Bronchial epithelial cell (primary cell): ENCODE measurements at regions not wholly inside any gene's neighbourhood (a gene's known extent, or its start where the extent isn't known, plus 50 kb on each side); places are given as distances from the start of the nearest gene placed in this dataset.

Experiments
- DNase-seq: peaks from one replicate; pipeline ENCODE4 v3.0.0-alpha.2; 2010; ENCODE audit warnings: low read depth
- FAIRE-seq: peaks from 2 replicates; lab custom pipeline; 2011; peaks lifted over from hg19 to GRCh38; lab: Jason Lieb, UNC
- H3K27me3 ChIP-seq: 2 replicates; pipeline ENCODE4 v1.5.1; 2011; ENCODE audit warnings: low read length; ENCODE audit not compliant: control insufficient read depth, insufficient read depth
- H3K36me3 ChIP-seq: 2 replicates; pipeline ENCODE4 v1.5.1; 2011; ENCODE audit warnings: low read length; ENCODE audit not compliant: control insufficient read depth, insufficient read depth
- H3K4me3 ChIP-seq: 2 replicates; pipeline ENCODE4 v1.5.1; 2011; ENCODE audit warnings: mild to moderate bottlenecking, low read depth, low read length, control low read depth
- TF ChIP-seq, protein P1 (sequence below): IDR thresholded peaks from 2 replicates; pipeline ENCODE4 v1.5.1; 2011; ENCODE audit warnings: mild to moderate bottlenecking, moderate library complexity, low read length, control low read depth, inconsistent platforms; ENCODE audit not compliant: insufficient read depth, severe bottlenecking

DNA sequence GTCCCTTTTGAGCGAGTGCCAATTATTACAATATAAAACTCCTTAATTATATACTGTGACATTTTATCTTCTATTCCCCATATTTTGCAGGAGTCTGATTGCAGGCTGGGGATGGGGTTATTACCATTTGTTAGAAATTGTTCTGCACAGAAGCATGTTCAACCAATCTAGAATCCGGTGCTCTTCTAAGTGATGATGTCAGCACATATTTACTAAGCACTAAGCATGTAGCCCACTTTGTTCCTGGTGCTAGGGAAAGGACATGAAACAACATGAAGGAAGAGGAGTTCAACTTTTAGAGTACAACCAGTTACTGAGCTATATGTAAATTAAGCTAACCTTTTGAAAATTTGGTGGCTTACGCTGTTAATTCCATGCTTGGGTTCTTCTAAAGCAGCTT, 52.8 kb upstream of the IL1RAPL2 start:
- FAIRE-seq: no peak
- H3K4me3 ChIP-seq: no peak overlapping the region
- TF ChIP-seq, protein P1, sequence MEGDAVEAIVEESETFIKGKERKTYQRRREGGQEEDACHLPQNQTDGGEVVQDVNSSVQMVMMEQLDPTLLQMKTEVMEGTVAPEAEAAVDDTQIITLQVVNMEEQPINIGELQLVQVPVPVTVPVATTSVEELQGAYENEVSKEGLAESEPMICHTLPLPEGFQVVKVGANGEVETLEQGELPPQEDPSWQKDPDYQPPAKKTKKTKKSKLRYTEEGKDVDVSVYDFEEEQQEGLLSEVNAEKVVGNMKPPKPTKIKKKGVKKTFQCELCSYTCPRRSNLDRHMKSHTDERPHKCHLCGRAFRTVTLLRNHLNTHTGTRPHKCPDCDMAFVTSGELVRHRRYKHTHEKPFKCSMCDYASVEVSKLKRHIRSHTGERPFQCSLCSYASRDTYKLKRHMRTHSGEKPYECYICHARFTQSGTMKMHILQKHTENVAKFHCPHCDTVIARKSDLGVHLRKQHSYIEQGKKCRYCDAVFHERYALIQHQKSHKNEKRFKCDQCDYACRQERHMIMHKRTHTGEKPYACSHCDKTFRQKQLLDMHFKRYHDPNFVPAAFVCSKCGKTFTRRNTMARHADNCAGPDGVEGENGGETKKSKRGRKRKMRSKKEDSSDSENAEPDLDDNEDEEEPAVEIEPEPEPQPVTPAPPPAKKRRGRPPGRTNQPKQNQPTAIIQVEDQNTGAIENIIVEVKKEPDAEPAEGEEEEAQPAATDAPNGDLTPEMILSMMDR: no peak
- no peaks in the 10 kb centered on the region for H3K36me3 ChIP-seq
- no peaks in the 10 kb centered on the region for H3K27me3 ChIP-seq
- DNase-seq: no peak

DNA sequence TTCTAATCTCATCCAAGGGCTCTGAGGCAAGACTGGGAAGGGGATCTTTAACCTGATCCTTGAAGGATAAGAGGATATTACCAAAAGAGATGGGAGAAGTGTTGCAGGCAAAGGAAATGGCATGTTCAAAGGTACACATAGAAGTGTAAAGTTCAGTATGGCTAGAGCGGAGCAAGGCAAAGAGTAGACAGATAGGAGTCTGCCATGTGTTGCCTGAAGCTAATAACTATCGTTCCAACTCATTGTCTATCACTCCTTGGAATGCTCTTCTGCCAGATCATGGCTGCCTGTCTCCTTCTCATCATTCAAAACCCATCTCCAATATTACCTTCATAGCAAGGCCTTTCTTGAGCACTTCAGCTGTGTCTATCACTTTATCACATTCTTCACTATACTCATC, 55.2 kb upstream of the IL1RAPL2 start:
- Histone ChIP-seq H3K27me3 (no peaks in the 10 kb centered on the region), H3K4me3 (no peak overlapping the region), H3K36me3 (no peaks in the 10 kb centered on the region)
- FAIRE-seq (no peak), DNase-seq (no peak)
- TF ChIP-seq, protein P1: no peak

DNA sequence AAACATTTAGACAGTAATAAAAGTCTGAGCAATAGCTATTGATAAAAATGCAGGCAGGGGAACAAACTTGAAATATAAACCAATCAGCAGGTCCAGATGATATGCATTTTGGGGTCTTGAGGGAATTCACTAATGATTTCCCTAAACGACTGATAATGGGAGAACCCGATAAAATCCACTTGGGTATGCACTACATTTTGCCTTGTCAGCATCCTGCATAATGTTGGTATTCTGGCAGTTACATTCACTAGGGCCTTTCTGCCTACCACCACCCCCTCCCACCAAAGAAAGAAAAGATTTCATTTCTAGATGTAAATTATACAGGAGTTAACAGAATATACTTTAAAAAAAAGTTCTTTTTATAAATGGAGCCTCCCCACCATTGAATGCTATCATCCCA, 63.5 kb upstream of the IL1RAPL2 start:
- DNase-seq (no peak), FAIRE-seq (no peak)
- H3K36me3 ChIP-seq: no peaks in the 10 kb centered on the region
- TF ChIP-seq, protein P1: no peak
- H3K4me3 ChIP-seq: no peak overlapping the region
- no peaks in the 10 kb centered on the region for H3K27me3 ChIP-seq

DNA sequence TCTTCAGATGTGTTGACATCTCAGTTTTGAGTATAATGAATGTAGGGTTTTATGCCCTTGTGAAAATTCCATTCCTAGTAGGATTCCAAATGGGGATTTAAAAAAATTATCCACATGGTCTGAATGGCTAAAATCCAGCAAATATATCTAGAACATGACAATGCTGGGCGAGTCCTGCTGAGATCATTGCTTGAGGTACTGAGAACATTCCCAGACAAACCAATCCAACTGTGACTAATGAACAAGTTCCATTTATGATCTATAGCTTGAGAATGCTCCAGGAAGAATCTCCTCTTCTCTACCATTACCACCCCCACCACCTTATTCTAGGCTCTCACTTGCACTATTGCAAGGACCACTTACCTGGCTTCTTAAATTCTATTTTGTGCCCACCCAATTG, 77.2 kb upstream of the IL1RAPL2 start:
- TF ChIP-seq, protein P1: no peak
- no peak for FAIRE-seq

DNA sequence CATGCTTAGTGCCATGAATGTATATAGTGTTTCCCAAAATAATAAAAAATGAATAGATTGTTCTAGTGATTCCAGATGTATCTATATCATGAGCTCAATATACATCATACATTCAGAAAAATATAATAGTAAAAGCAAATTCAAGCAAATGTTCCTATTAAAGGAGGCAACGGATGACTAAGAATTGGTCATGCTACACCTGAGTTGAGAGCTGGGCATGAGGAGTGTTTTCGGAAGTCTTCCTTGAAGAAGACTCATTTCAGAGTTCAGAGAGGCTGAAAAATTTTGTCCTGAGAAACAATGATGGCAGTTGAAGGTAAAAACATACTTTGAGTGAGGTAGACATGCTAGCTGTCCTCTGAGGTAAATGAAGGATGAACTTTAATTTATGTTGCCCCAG, 79.3 kb upstream of the IL1RAPL2 start:
- DNase-seq: peak; percentile 52

More for the DNA sequence above, 77.2 kb upstream of the IL1RAPL2 start:
- no peaks in the 10 kb centered on the region for H3K36me3 ChIP-seq
- peak; percentile 77 for DNase-seq
- H3K27me3 ChIP-seq: no peaks in the 10 kb centered on the region
- no peak overlapping the region for H3K4me3 ChIP-seq

DNA sequence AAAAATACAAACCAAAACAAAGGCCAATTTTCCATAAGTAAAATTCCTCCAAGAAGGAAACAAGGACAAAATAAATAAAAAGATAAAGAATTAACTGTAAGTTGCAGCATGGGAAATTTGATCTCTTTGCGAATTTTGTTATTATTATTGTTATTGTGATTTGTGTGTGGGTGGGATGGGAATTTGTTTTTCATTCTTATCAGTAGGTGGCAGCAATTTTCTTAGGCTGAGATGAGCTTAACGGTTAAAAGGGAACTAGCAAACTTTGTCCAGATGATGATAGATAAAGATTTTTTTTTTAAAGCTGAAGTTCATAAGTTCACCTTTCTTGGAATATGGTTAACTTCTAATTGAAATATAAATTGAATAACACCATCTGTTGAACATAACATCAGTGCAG, 83.2 kb upstream of the IL1RAPL2 start:
- DNase-seq: peak; percentile 13
- H3K36me3 ChIP-seq: no peaks in the 10 kb centered on the region
- FAIRE-seq: no peak
- TF ChIP-seq, protein P1: no peak
- H3K27me3 ChIP-seq: no peaks in the 10 kb centered on the region
- H3K4me3 ChIP-seq: no peak overlapping the region

More for the DNA sequence above, 79.3 kb upstream of the IL1RAPL2 start:
- Histone ChIP-seq H3K4me3 (no peak overlapping the region), H3K27me3 (no peaks in the 10 kb centered on the region), H3K36me3 (no peaks in the 10 kb centered on the region)
- TF ChIP-seq, protein P1: no peak
- FAIRE-seq: no peak
